KMS-11 (cell line): ENCODE measurements at regions not wholly inside any gene's neighbourhood (a gene's known extent, or its start where the extent isn't known, plus 50 kb on each side); places are given as distances from the start of the nearest gene placed in this dataset.

Source experiments
- H2AFZ ChIP-seq: fragments of 200-600 bp; sonication (generic); 2 replicates; pipeline ENCODE4 v1.6.1; 2016; ENCODE audit warnings: antibody characterized with exemption, mixed run types, low read depth
- H3K27ac ChIP-seq: fragments of 200-600 bp; sonication (generic); 2 replicates; pipeline ENCODE4 v1.6.1; 2016; ENCODE audit warnings: mild to moderate bottlenecking, mixed run types
- H3K27me3 ChIP-seq: fragments of 200-600 bp; sonication (generic); 2 replicates; pipeline ENCODE4 v1.6.1; 2017; ENCODE audit warnings: mild to moderate bottlenecking, low read depth, mixed run types, moderate library complexity; ENCODE audit not compliant: insufficient read depth
- H3K36me3 ChIP-seq: fragments of 200-600 bp; sonication (generic); 2 replicates; pipeline ENCODE4 v1.6.1; 2017; ENCODE audit warnings: mild to moderate bottlenecking, mixed run types; ENCODE audit not compliant: insufficient read depth
- H3K4me1 ChIP-seq: fragments of 200-600 bp; sonication (generic); 2 replicates; pipeline ENCODE4 v1.6.1; 2016; ENCODE audit warnings: mild to moderate bottlenecking, low read depth, mixed run types; ENCODE audit not compliant: poor library complexity, severe bottlenecking
- H3K4me2 ChIP-seq: fragments of 200-600 bp; sonication (generic); 2 replicates; pipeline ENCODE4 v1.7.0; 2016; ENCODE audit warnings: mild to moderate bottlenecking, mixed run types
- H3K4me3 ChIP-seq: fragments of 200-600 bp; sonication (generic); IDR thresholded peaks from 2 replicates; pipeline ENCODE4 v1.6.1; 2017; ENCODE audit warnings: low read depth, low read length, mixed read lengths; ENCODE audit not compliant: insufficient read depth
- H3K79me2 ChIP-seq: fragments of 200-600 bp; sonication (generic); 2 replicates; pipeline ENCODE4 v1.6.1; 2016; ENCODE audit warnings: low read depth, mixed run types; ENCODE audit not compliant: insufficient read depth
- H3K9ac ChIP-seq: fragments of 200-600 bp; sonication (generic); 2 replicates; pipeline ENCODE4 v1.6.1; 2016; ENCODE audit warnings: mild to moderate bottlenecking, mixed run types
- H4K20me1 ChIP-seq: fragments of 200-600 bp; sonication (generic); 2 replicates; pipeline ENCODE4 v1.6.1; 2016; ENCODE audit warnings: mild to moderate bottlenecking, mixed run types; ENCODE audit not compliant: insufficient read depth
- TF ChIP-seq, protein P1 (sequence below): fragments of 200-600 bp; sonication (generic); conservative IDR thresholded peaks from 2 replicates; pipeline ENCODE4 v1.6.1; 2017; ENCODE audit warnings: low read depth, mild to moderate bottlenecking, antibody characterized with exemption, low read length, moderate library complexity, mixed read lengths

DNA sequence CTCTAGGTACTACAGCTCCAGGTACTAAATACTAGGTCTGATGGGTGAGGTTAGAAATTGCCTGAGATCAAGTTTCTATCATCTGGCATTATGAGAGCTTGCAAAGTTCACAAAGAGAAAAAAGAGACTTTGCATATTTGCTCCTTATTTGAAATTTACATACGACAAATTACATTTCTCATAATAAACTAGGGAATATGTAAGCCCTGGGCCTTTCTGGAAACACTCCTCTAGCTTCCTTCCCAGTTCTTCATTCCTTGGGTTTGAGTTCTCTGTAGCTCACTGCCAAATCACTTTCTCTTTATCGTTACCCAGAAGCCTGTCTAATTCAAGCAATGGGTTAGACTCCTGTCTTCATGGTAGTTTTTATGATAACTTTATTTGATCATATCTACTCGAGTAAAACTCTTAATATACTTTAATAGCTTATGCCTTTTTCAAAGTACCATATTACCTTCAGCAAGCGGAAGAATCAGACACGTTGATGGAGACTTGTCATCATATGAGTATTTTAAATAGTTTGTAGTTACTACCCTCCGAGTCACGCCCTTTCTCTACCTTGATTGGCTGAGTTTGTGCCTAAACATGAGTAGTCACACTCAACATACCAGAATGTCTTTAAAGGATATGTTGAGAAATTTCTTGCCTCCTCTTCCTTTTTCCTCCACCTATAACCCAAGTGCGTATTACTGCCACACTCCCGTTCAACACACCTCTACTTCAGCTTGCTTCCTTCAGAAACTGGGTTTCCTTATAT, 150.5 kb downstream of the DKK1 start:
- Histone ChIP-seq H3K9ac (no peak overlapping the region), H3K4me2 (no peak overlapping the region), H3K27ac (no peak overlapping the region), H3K36me3 (no peaks in the 10 kb centered on the region), H3K27me3 (no peaks in the 10 kb centered on the region), H3K79me2 (no peaks in the 10 kb centered on the region), H3K4me3 (no peak overlapping the region), H2AFZ (no peak overlapping the region), H3K4me1 (no peaks in the 10 kb centered on the region), H4K20me1 (no peaks in the 10 kb centered on the region)
- TF ChIP-seq, protein P1, sequence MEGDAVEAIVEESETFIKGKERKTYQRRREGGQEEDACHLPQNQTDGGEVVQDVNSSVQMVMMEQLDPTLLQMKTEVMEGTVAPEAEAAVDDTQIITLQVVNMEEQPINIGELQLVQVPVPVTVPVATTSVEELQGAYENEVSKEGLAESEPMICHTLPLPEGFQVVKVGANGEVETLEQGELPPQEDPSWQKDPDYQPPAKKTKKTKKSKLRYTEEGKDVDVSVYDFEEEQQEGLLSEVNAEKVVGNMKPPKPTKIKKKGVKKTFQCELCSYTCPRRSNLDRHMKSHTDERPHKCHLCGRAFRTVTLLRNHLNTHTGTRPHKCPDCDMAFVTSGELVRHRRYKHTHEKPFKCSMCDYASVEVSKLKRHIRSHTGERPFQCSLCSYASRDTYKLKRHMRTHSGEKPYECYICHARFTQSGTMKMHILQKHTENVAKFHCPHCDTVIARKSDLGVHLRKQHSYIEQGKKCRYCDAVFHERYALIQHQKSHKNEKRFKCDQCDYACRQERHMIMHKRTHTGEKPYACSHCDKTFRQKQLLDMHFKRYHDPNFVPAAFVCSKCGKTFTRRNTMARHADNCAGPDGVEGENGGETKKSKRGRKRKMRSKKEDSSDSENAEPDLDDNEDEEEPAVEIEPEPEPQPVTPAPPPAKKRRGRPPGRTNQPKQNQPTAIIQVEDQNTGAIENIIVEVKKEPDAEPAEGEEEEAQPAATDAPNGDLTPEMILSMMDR: no peak

DNA sequence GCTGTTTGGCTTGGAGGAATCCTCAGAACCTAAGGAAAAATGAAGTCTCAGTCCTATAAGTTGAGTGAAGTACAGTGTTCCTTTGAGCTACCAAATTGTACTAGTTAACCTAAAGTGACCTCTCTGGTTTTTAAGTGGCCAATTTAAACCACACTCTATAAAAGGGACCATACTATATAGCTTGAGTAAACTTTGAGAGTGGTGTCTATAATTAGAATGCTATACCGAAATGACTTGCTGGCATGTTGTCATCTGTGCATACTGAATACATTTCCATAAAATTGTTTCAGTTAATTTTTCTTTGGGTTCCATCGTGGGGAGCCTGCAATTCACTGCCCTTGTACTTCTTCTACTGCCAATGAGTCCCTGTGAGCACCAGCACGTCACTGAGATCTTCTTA, 151.1 kb downstream of the DKK1 start:
- no peaks in the 10 kb centered on the region for H4K20me1 ChIP-seq
- H3K36me3 ChIP-seq: no peaks in the 10 kb centered on the region
- TF ChIP-seq, protein P1: no peak
- H2AFZ ChIP-seq: no peak overlapping the region
- no peak overlapping the region for H3K27ac ChIP-seq
- no peak overlapping the region for H3K4me2 ChIP-seq
- no peaks in the 10 kb centered on the region for H3K4me1 ChIP-seq
- H3K27me3 ChIP-seq: no peaks in the 10 kb centered on the region
- no peaks in the 10 kb centered on the region for H3K79me2 ChIP-seq
- no peak overlapping the region for H3K4me3 ChIP-seq
- no peak overlapping the region for H3K9ac ChIP-seq

DNA sequence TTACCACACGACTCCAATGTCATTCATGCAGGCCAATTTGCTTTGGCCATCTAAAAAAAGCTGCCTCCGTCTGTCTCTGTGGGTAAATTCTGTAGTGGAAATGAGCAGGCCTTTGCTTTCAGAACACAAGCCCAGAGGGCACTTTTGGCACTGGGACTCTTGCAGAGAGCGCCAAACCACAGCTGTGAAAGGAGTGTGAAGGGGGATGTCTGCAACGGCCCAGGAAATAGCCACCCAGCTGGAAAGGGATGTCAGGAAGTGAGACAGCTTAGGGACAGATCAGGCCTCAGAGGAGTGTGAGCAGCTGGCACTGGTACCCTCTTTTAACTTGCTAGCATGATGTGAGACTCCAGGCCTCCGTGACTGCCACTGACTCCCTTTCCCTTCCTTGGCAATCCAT, 152.4 kb downstream of the DKK1 start:
- TF ChIP-seq, protein P1: no peak
- H2AFZ ChIP-seq: no peak overlapping the region
- H3K27me3 ChIP-seq: no peaks in the 10 kb centered on the region
- no peaks in the 10 kb centered on the region for H3K36me3 ChIP-seq
- H3K9ac ChIP-seq: no peak overlapping the region
- no peaks in the 10 kb centered on the region for H4K20me1 ChIP-seq
- no peaks in the 10 kb centered on the region for H3K79me2 ChIP-seq
- H3K27ac ChIP-seq: no peak overlapping the region
- no peak overlapping the region for H3K4me3 ChIP-seq
- H3K4me2 ChIP-seq: no peak overlapping the region
- no peaks in the 10 kb centered on the region for H3K4me1 ChIP-seq

DNA sequence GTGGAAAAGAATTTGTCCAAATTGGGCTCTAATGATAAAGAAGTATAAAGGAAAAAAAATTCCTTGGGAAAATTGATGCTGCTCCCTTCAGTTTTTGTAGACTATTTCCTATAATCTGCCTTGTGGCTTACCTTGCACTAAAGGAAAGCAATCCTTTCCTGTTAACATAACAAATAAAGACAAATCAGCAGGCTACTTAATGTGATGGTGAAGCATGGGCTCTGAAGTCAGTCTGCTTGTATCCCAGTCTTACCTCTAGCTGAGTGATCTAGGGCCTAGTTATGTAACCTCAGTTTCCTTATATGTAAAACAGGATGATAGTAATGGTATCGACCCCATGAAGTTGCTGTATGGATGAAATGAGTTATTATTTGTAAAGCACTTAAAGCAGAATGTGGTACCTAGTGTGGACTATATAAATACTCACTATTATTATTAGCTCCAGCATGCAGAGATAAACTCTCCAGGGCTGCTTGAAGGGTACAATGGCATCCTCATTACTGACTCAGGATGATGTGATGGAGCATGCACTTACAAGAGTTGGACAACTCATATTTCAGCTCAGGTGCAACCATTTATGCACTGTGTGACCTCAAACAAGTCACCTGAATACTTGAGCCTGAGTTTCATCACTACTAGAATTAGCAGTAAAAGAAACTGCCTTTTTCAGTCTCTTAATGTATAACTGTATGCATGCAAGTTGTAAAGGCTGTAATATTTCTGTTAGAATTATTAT, 156.1 kb downstream of the DKK1 start:
- no peak overlapping the region for H3K27ac ChIP-seq
- H3K79me2 ChIP-seq: no peaks in the 10 kb centered on the region
- H3K4me3 ChIP-seq: no peak overlapping the region
- no peaks in the 10 kb centered on the region for H4K20me1 ChIP-seq
- no peaks in the 10 kb centered on the region for H3K36me3 ChIP-seq
- TF ChIP-seq, protein P1: no peak
- no peak overlapping the region for H3K9ac ChIP-seq
- H3K4me2 ChIP-seq: no peak overlapping the region
- H2AFZ ChIP-seq: no peak overlapping the region
- H3K27me3 ChIP-seq: no peaks in the 10 kb centered on the region
- no peaks in the 10 kb centered on the region for H3K4me1 ChIP-seq
